HCT116 (cell line): ENCODE measurements at regions not wholly inside any gene's neighbourhood (a gene's known extent, or its start where the extent isn't known, plus 50 kb on each side); places are given as distances from the start of the nearest gene placed in this dataset.

Experiments used
- ATAC-seq: fragments of 200-7000 bp; cut with Tn5 transposase; 2 replicates; pipeline ENCODE4 v1.9.1; 2020; ENCODE audit warnings: mild to moderate bottlenecking, moderate library complexity
- BruUV-seq: library from RNA; stranded (reverse); fragments of 400-500 nt; replicated peaks from 2 replicates; lab custom pipeline; 2021; lab: Mats Ljungman, UMichigan
- CTCF ChIA-PET: fragments of 300-600 bp; sonication (Branson Sonifier 250); formaldehyde crosslinking; loops from one replicate; lab custom pipeline; 2021; ENCODE audit warnings: antibody characterized with exemption; lab: Charles Lee
- POLR2A ChIA-PET: fragments of 300-600, 350-600 bp; sonication (Branson Sonifier 250); formaldehyde crosslinking; loops from one replicate; lab custom pipeline; 2021; ENCODE audit warnings: antibody characterized with exemption; lab: Charles Lee
- RAD21 ChIA-PET, 2 experiments: fragments of 300-600 bp; sonication (Branson Sonifier 250); formaldehyde crosslinking; loops; one replicate each; lab custom pipeline; 2023; ENCODE audit warnings: low total read pairs in 2 of 2; ENCODE audit not compliant: uncharacterized antibody in 2 of 2, unreplicated experiment in 2 of 2, low non-redundant PET in 1 of 2; lab: Charles Lee
- DNase-seq: peaks from one replicate; pipeline ENCODE4 v3.0.0-alpha.2; 2010; ENCODE audit warnings: low read depth, low spot score
- H2AFZ ChIP-seq: fragments of 200-600 bp; shearing (Covaris generic), sonication (generic); 2 replicates; pipeline ENCODE4 v1.6.1; 2017; ENCODE audit warnings: low read depth, mixed run types, mixed read lengths, antibody characterized with exemption, low read length; ENCODE audit not compliant: poor library complexity, severe bottlenecking
- H3K27ac ChIP-seq: 2 replicates; pipeline ENCODE4 v1.5.1; 2012; ENCODE audit warnings: low read depth, low read length
- H3K27me3 ChIP-seq: fragments of 200-600 bp; sonication (generic); 2 replicates; pipeline ENCODE4 v1.6.1; 2016; ENCODE audit warnings: mixed run types, low read length, mixed read lengths; ENCODE audit not compliant: insufficient read depth
- H3K36me3 ChIP-seq, 2 experiments: fragments of 200-500 bp in 1 of 2; fragments of 200-600 bp in 1 of 2; sonication (Bioruptor generic) in 1 of 2; sonication (generic) in 1 of 2; 2 replicates each; pipeline versions ENCODE4 v1.5.1 to v1.6.1; 2014 to 2016; ENCODE audit warnings: low read length in 2 of 2, inconsistent platforms in 1 of 2, mixed read lengths in 1 of 2, mixed run types in 1 of 2; ENCODE audit not compliant: insufficient read depth in 2 of 2, control insufficient read depth in 1 of 2
- H3K4me1 ChIP-seq, 2 experiments: fragments of 200-600 bp in 1 of 2; sonication (generic) in 1 of 2; 2 replicates each; pipeline versions ENCODE4 v1.5.1 to v1.6.1; 2012 to 2017; ENCODE audit warnings: low read length in 2 of 2, inconsistent platforms in 1 of 2, mild to moderate bottlenecking in 1 of 2, mixed read lengths in 1 of 2, mixed run types in 1 of 2, moderate library complexity in 1 of 2; ENCODE audit not compliant: insufficient read depth in 2 of 2, control insufficient read depth in 1 of 2
- H3K4me2 ChIP-seq: fragments of 200-600 bp; sonication (generic); 2 replicates; pipeline ENCODE4 v1.6.1; 2017; ENCODE audit warnings: mixed run types, low read length, mixed read lengths
- H3K4me3 ChIP-seq, 2 experiments: fragments of 200-600 bp in 1 of 2; sonication (generic) in 1 of 2; replicated peaks in 1 of 2; 2 replicates each; pipeline ENCODE4 v1.5.1; 2011 to 2016; ENCODE audit warnings: low read length in 2 of 2, control low read depth in 1 of 2, low read depth in 1 of 2, mild to moderate bottlenecking in 1 of 2, mixed read lengths in 1 of 2, mixed run types in 1 of 2
- H3K79me2 ChIP-seq: fragments of 200-600 bp; sonication (generic); 2 replicates; pipeline ENCODE4 v1.6.1; 2017; ENCODE audit warnings: mild to moderate bottlenecking, mixed run types, low read length, moderate library complexity, mixed read lengths; ENCODE audit not compliant: insufficient read depth
- H3K9ac ChIP-seq: fragments of 200-600 bp; sonication (generic); 2 replicates; pipeline ENCODE4 v1.6.1; 2016; ENCODE audit warnings: low read length, mixed read lengths
- H3K9me2 ChIP-seq: fragments of 200-600 bp; sonication (generic), shearing (Covaris generic); 2 replicates; pipeline ENCODE4 v1.6.1; 2017; ENCODE audit warnings: mixed run types, mild to moderate bottlenecking, moderate library complexity; ENCODE audit not compliant: insufficient read depth
- H3K9me3 ChIP-seq, 2 experiments: fragments of 200-500 bp in 1 of 2; fragments of 200-600 bp in 1 of 2; sonication (Bioruptor generic) in 1 of 2; sonication (generic) in 1 of 2; 2 replicates each; pipeline ENCODE4 v1.6.1; 2014 to 2017; ENCODE audit warnings: low read length in 2 of 2, mixed read lengths in 2 of 2, inconsistent platforms in 1 of 2, low read depth in 1 of 2, mild to moderate bottlenecking in 1 of 2, mixed run types in 1 of 2, moderate library complexity in 1 of 2; ENCODE audit not compliant: control insufficient read depth in 1 of 2, insufficient read depth in 1 of 2
- H4K20me1 ChIP-seq: fragments of 200-600 bp; sonication (generic), shearing (Covaris generic); 2 replicates; pipeline ENCODE4 v1.6.1; 2017; ENCODE audit warnings: mixed run types, mild to moderate bottlenecking, moderate library complexity; ENCODE audit not compliant: insufficient read depth
- CEBPB ChIP-seq: IDR thresholded peaks from 2 replicates; pipeline ENCODE4 v1.6.1; 2012; ENCODE audit warnings: low read depth
- EZH2 ChIP-seq: fragments of 200-600 bp; sonication (generic); IDR thresholded peaks from 2 replicates; pipeline ENCODE4 v1.6.1; 2017; ENCODE audit warnings: antibody characterized with exemption, mixed run types
- EZH2phosphoT487 ChIP-seq: fragments of 200-600 bp; IDR thresholded peaks from 2 replicates; pipeline ENCODE4 v1.6.1; 2018; ENCODE audit warnings: antibody characterized with exemption, borderline replicate concordance
- FOSL1 ChIP-seq: IDR thresholded peaks from 2 replicates; pipeline ENCODE4 v1.6.1; 2012; ENCODE audit warnings: low read depth
- JUND ChIP-seq: IDR thresholded peaks from 2 replicates; pipeline ENCODE4 v1.6.1; 2012
- POLR2A ChIP-seq: IDR thresholded peaks from 2 replicates; pipeline ENCODE4 v1.7.0; 2011; ENCODE audit warnings: borderline replicate concordance; ENCODE audit not compliant: insufficient read depth, insufficient read length; ENCODE audit errors: extremely low read depth
- POLR2AphosphoS5 ChIP-seq: IDR thresholded peaks from 2 replicates; pipeline ENCODE4 v1.6.1; 2011; ENCODE audit warnings: mild to moderate bottlenecking, low read depth, low read length, moderate library complexity
- SIN3A ChIP-seq: IDR thresholded peaks from 2 replicates; pipeline ENCODE4 v1.6.1; 2012; ENCODE audit warnings: low read depth
- SP1 ChIP-seq: IDR thresholded peaks from 2 replicates; pipeline ENCODE4 v1.6.1; 2012; ENCODE audit warnings: low read depth
- YY1 ChIP-seq: IDR thresholded peaks from 2 replicates; pipeline ENCODE4 v1.6.1; 2011; ENCODE audit warnings: low read length, low read depth, moderate library complexity, mild to moderate bottlenecking; ENCODE audit not compliant: insufficient replicate concordance; ENCODE audit errors: extremely low read depth
- ZFX ChIP-seq: fragments of 450-650 bp; IDR thresholded peaks from 2 replicates; pipeline ENCODE4 v1.6.1; 2017
- ZNF274 ChIP-seq: fragments of 200-500 bp; sonication (Bioruptor generic); IDR thresholded peaks from 2 replicates; pipeline ENCODE4 v1.6.1; 2014; ENCODE audit warnings: mild to moderate bottlenecking, low read depth, low read length, inconsistent platforms
- intact Hi-C: fragments of 100-400 bp; cut with micrococcal nuclease; formaldehyde crosslinking; loops from 2 replicates; pipeline ENCODE4 v1.10.0; 2022
- TF ChIP-seq, protein P1 (sequence below): IDR thresholded peaks from 2 replicates; pipeline ENCODE4 v1.6.1; 2011; ENCODE audit warnings: mild to moderate bottlenecking, low read length, moderate library complexity; ENCODE audit not compliant: insufficient replicate concordance; ENCODE audit errors: extremely low read depth
- TF ChIP-seq, protein P2 (sequence below): IDR thresholded peaks from 2 replicates; pipeline ENCODE4 v1.6.1; 2012
- TF ChIP-seq, protein P3 (sequence below): IDR thresholded peaks from 2 replicates; pipeline ENCODE4 v1.6.1; 2012
- TF ChIP-seq, protein P4 (sequence below): IDR thresholded peaks from 2 replicates; pipeline ENCODE4 v1.6.1; 2012; ENCODE audit warnings: low read depth

DNA sequence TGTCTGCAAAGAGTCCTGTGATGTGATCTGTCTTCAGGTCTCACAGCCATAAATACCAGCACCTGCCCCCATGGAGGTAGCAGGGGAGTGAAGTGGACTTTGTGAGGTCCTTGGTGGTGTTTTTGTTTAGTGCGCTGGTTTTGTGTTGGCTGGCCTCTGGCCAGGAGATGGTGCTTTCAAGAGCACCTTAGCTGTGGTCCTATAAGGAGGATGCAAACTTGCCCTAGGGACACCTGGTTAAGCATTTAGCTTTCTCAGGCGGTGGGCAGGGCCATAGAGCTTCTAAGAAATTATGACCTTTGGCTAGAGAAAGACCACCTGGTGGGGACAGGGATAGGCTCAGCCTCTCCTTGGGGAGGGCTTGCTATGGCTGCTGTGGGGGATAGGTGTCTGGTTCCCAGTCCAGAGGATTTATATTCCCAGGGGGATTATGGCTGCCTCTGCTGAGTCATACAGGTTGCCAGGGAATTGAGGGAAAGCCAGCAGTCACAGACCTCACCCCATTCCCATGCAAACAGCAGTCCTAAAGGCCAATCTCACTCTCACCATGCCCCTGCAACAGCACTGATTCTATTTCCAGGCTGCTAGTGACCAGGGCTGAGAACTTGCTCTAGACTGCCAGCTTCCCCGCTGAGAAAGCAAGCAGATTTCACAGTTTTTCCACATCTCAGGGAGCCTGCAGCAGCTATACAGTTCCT is 259.3 kb downstream of the TFAP2B start:
- no peak overlapping the region for H2AFZ ChIP-seq
- H3K27me3 ChIP-seq = no peaks in the 10 kb centered on the region
- ATAC-seq = no peak
- no peaks in the 10 kb centered on the region for H4K20me1 ChIP-seq
- no peak overlapping the region for H3K4me2 ChIP-seq
- H3K36me3 ChIP-seq = no peaks in the 10 kb centered on the region
- no peak overlapping the region for H3K4me3 ChIP-seq
- H3K79me2 ChIP-seq = no peaks in the 10 kb centered on the region
- no peak for DNase-seq
- POLR2A ChIA-PET = no interaction called here
- intact Hi-C loops = no loop called here
- no peak overlapping the region for H3K27ac ChIP-seq
- BruUV-seq = no TSS peak
- no peak overlapping the region for H3K9ac ChIP-seq
- H3K4me1 ChIP-seq = no peaks in the 10 kb centered on the region
- H3K9me2 ChIP-seq = no peaks in the 10 kb centered on the region
- CTCF ChIA-PET = no interaction called here
- H3K9me3 ChIP-seq = peaks cover 7 to 25% of the 10 kb centered on the region in 2 experiments; a peak in 2 of 4 replicates
- TF ChIP-seq YY1 = no peak
- TF ChIP-seq ZNF274 = no peak
- TF ChIP-seq, protein P1, sequence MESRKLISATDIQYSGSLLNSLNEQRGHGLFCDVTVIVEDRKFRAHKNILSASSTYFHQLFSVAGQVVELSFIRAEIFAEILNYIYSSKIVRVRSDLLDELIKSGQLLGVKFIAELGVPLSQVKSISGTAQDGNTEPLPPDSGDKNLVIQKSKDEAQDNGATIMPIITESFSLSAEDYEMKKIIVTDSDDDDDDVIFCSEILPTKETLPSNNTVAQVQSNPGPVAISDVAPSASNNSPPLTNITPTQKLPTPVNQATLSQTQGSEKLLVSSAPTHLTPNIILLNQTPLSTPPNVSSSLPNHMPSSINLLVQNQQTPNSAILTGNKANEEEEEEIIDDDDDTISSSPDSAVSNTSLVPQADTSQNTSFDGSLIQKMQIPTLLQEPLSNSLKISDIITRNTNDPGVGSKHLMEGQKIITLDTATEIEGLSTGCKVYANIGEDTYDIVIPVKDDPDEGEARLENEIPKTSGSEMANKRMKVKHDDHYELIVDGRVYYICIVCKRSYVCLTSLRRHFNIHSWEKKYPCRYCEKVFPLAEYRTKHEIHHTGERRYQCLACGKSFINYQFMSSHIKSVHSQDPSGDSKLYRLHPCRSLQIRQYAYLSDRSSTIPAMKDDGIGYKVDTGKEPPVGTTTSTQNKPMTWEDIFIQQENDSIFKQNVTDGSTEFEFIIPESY = no peak
- TF ChIP-seq JUND = no peak
- no peak for TF ChIP-seq CEBPB
- no peak for TF ChIP-seq ZFX
- no peak for TF ChIP-seq SIN3A
- TF ChIP-seq POLR2AphosphoS5 = no peak
- TF ChIP-seq, protein P2, sequence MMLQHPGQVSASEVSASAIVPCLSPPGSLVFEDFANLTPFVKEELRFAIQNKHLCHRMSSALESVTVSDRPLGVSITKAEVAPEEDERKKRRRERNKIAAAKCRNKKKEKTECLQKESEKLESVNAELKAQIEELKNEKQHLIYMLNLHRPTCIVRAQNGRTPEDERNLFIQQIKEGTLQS = no peak
- no peak for TF ChIP-seq FOSL1
- TF ChIP-seq SP1 = no peak
- no peak for TF ChIP-seq EZH2
- TF ChIP-seq POLR2A = no peak
- TF ChIP-seq, protein P3, sequence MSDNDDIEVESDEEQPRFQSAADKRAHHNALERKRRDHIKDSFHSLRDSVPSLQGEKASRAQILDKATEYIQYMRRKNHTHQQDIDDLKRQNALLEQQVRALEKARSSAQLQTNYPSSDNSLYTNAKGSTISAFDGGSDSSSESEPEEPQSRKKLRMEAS = no peak
- no peak for TF ChIP-seq EZH2phosphoT487
- TF ChIP-seq, protein P4, sequence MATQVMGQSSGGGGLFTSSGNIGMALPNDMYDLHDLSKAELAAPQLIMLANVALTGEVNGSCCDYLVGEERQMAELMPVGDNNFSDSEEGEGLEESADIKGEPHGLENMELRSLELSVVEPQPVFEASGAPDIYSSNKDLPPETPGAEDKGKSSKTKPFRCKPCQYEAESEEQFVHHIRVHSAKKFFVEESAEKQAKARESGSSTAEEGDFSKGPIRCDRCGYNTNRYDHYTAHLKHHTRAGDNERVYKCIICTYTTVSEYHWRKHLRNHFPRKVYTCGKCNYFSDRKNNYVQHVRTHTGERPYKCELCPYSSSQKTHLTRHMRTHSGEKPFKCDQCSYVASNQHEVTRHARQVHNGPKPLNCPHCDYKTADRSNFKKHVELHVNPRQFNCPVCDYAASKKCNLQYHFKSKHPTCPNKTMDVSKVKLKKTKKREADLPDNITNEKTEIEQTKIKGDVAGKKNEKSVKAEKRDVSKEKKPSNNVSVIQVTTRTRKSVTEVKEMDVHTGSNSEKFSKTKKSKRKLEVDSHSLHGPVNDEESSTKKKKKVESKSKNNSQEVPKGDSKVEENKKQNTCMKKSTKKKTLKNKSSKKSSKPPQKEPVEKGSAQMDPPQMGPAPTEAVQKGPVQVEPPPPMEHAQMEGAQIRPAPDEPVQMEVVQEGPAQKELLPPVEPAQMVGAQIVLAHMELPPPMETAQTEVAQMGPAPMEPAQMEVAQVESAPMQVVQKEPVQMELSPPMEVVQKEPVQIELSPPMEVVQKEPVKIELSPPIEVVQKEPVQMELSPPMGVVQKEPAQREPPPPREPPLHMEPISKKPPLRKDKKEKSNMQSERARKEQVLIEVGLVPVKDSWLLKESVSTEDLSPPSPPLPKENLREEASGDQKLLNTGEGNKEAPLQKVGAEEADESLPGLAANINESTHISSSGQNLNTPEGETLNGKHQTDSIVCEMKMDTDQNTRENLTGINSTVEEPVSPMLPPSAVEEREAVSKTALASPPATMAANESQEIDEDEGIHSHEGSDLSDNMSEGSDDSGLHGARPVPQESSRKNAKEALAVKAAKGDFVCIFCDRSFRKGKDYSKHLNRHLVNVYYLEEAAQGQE = no peak
- RAD21 ChIA-PET = no interaction called here
